ENCODE measurements at regions not wholly inside any gene's neighbourhood (a gene's known extent, or its start where the extent isn't known, plus 50 kb on each side); places are given as distances from the start of the nearest gene placed in this dataset.

DNA sequence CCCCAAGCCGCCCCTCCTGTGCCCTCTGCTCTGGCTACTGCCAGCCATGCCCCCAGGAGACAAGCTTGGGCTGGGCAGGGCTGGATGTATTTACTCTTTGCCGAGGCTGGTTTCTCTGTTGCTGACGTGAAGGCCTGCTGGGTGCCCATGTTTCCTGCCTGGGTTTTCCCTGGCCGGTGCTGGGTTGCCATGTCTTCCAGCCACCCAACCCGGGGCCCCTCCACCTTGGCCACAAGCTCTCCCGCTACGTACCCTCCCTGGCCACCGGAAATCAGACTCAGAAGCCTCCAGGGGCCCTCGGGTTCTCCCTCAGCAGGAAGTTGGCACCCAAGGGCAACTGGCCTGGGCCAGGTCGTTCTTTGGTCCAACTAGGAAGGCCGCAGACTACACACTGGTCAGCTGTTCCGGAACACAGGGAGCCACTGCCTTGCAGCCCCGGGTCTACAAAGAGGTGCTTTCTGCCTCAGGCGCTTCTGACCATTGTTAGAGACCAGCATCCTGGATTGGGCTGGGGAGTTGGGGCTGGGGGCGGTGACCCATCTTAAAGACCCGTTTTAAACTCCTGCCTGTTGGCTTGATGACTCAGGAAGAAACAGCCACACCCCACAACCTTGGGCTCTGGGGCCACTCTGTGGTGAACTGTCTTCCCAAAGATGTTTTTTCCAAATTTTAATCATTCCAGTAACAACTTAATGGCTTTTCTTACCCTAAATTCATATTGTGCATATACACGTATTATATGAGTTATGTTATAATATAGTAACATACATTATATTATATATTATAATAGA is 71.2 kb upstream of the RUNX3 start:
- Mint-ChIP-seq H3K9me3 (peaks cover 9% of the 10 kb centered on the region), H3K27me3 (no peaks in the 10 kb centered on the region), H3K36me3 (ENCODE audit: low read depth) (peaks cover 8% of the 10 kb centered on the region), H3K27ac (peak overlapping the region; percentile 88), H3K4me3 (peak overlapping the region; percentile 15), H3K4me1 (peaks cover 59% of the 10 kb centered on the region)
- no peak for DNase-seq
- intact Hi-C loops (cut with micrococcal nuclease) = no loop called here

GRCh38 chr1:24999906-25000305 is 69.8 kb upstream of the RUNX3 start:
- H3K9me3 Mint-ChIP-seq = peaks cover 9% of the 10 kb centered on the region
- H3K36me3 Mint-ChIP-seq (ENCODE audit: low read depth) = peaks cover 8% of the 10 kb centered on the region
- H3K4me1 Mint-ChIP-seq = peaks cover 64% of the 10 kb centered on the region
- H3K27ac Mint-ChIP-seq = peak overlapping the region; percentile 70
- no peak for DNase-seq
- no peaks in the 10 kb centered on the region for H3K27me3 Mint-ChIP-seq
- intact Hi-C loops (cut with micrococcal nuclease) = no loop called here
- no peak overlapping the region for H3K4me3 Mint-ChIP-seq

DNA sequence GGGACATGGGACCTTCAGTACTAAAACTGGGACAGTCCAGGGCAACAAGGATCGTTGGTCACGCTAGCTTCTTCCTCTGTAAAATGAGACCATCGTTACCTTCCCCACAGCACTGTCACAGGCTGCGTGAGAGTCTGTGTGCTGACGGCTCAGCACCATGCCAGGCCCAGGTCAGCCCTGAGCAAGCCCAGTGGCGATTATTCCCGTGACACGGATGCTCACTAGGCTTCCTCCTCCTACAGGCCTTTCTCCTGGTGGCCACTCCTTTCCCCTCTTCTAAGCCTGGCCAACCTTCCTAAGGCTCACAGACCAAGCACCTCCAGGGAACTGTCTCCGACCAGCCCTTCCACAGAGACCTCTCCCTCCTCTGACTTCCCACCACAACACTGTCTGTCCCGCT is 69.3 kb upstream of the RUNX3 start:
- no peak for DNase-seq
- H3K27ac Mint-ChIP-seq = peak overlapping the region; percentile 70
- peaks cover 9% of the 10 kb centered on the region for H3K9me3 Mint-ChIP-seq
- H3K4me1 Mint-ChIP-seq = peaks cover 63% of the 10 kb centered on the region
- intact Hi-C loops (cut with micrococcal nuclease) = no loop called here
- no peak overlapping the region for H3K4me3 Mint-ChIP-seq
- H3K27me3 Mint-ChIP-seq = no peaks in the 10 kb centered on the region
- peaks cover 8% of the 10 kb centered on the region for H3K36me3 Mint-ChIP-seq (ENCODE audit: low read depth)

- H3K4me3 Mint-ChIP-seq = no peak overlapping the region
- peaks cover 9% of the 10 kb centered on the region for H3K9me3 Mint-ChIP-seq
- intact Hi-C loops (cut with micrococcal nuclease) = no loop called here
- no peaks in the 10 kb centered on the region for H3K27me3 Mint-ChIP-seq
- H3K4me1 Mint-ChIP-seq = peaks cover 65% of the 10 kb centered on the region
- peaks cover 8% of the 10 kb centered on the region for H3K36me3 Mint-ChIP-seq (ENCODE audit: low read depth)
- H3K27ac Mint-ChIP-seq = peak overlapping the region; percentile 70
- no peak for DNase-seq
Observed at GRCh38 chr1:24998563-24999245, 68.6 kb upstream of the RUNX3 start.

GRCh38 chr1:24996983-24997893 is 67.2 kb upstream of the RUNX3 start:
- no peaks in the 10 kb centered on the region for H3K27me3 Mint-ChIP-seq
- H3K9me3 Mint-ChIP-seq = peaks cover 9% of the 10 kb centered on the region
- no peak overlapping the region for H3K4me3 Mint-ChIP-seq
- intact Hi-C loops (cut with micrococcal nuclease) = no loop called here
- no peak for DNase-seq
- peaks cover 66% of the 10 kb centered on the region for H3K4me1 Mint-ChIP-seq
- H3K27ac Mint-ChIP-seq = peak overlapping the region; percentile 70
- H3K36me3 Mint-ChIP-seq (ENCODE audit: low read depth) = peaks cover 8% of the 10 kb centered on the region

DNA sequence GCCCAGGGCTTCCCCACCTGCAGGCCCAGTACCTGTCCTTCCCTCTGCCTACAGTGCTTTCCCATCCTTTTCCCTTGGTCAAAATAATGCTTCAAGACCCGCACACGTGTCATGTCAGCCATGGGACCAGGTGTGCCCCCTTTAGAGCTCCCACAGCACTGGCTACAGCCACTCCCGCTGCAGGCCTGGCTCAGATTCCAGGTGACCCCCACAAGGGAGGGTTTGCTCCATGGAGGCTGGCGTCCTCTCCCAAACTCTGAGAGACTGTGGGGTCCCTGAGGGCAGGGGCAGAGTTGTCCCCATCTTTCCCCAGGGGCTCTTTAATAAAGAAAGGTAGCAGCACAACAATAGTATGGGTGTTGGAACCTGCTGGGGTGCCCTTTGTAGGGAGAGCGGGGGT is 66.4 kb upstream of the RUNX3 start:
- Mint-ChIP-seq H3K9me3 (peaks cover 9% of the 10 kb centered on the region), H3K4me1 (peaks cover 70% of the 10 kb centered on the region), H3K4me3 (no peak overlapping the region), H3K36me3 (ENCODE audit: low read depth) (peaks cover 8% of the 10 kb centered on the region), H3K27me3 (no peaks in the 10 kb centered on the region), H3K27ac (peak overlapping the region; percentile 70)
- intact Hi-C loops (cut with micrococcal nuclease) = no loop called here
- no peak for DNase-seq

- Mint-ChIP-seq H3K9me3 (peaks cover 9% of the 10 kb centered on the region), H3K4me3 (no peak overlapping the region), H3K36me3 (ENCODE audit: low read depth) (peaks cover 8% of the 10 kb centered on the region), H3K4me1 (peaks cover 69% of the 10 kb centered on the region), H3K27me3 (no peaks in the 10 kb centered on the region), H3K27ac (peak overlapping the region; percentile 64)
- intact Hi-C loops (cut with micrococcal nuclease) = no loop called here
- DNase-seq = no peak
Observed at GRCh38 chr1:24995661-24996060, 65.6 kb upstream of the RUNX3 start.

- Mint-ChIP-seq H3K9me3 (peaks cover 9% of the 10 kb centered on the region), H3K27me3 (no peaks in the 10 kb centered on the region), H3K36me3 (ENCODE audit: low read depth) (peaks cover 8% of the 10 kb centered on the region), H3K4me3 (no peak overlapping the region), H3K4me1 (peaks cover 73% of the 10 kb centered on the region), H3K27ac (peak overlapping the region; percentile 68)
- DNase-seq = no peak
- intact Hi-C loops (cut with micrococcal nuclease) = no loop called here
Observed at GRCh38 chr1:24995140-24995539, 65.1 kb upstream of the RUNX3 start.

- H3K4me3 Mint-ChIP-seq = no peak overlapping the region
- peaks cover 8% of the 10 kb centered on the region for H3K36me3 Mint-ChIP-seq (ENCODE audit: low read depth)
- peaks cover 77% of the 10 kb centered on the region for H3K4me1 Mint-ChIP-seq
- intact Hi-C loops (cut with micrococcal nuclease) = loop anchor here (2.0 kb wide), 3 partner anchors 13 to 37 kb away; no protein-coding TSS in a partner anchor
- H3K9me3 Mint-ChIP-seq = peaks cover 9% of the 10 kb centered on the region
- H3K27ac Mint-ChIP-seq = peak overlapping the region; percentile 49
- H3K27me3 Mint-ChIP-seq = no peaks in the 10 kb centered on the region
- no peak for DNase-seq
Observed at GRCh38 chr1:24993871-24994580, 64.0 kb upstream of the RUNX3 start.

DNA sequence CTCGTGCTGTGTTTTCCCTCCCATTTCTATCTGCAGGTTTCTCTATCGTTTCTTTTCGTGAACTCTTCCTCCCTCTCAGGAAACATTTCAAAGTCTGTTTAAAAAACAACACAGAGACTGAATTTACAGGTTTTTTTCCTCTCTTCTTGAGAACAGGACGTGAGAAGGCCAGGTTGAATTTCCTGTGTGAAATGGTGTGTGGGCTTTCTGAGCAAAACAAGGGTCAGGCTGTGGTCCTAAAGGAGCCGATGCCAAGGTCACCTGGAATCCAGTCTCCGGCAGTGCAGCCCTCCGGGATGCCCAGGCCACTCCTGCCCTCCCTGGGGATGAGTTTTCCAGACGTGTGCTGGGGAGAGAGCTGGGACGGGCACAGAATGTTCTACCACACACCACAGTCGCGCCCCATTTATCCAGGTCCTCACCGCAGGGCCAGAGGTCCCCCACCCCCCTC is 62.7 kb upstream of the RUNX3 start:
- Mint-ChIP-seq H3K4me3 (peak overlapping the region; percentile 83), H3K36me3 (ENCODE audit: low read depth) (peaks cover 11% of the 10 kb centered on the region), H3K4me1 (peaks cover 84% of the 10 kb centered on the region), H3K27ac (peak overlapping the region; percentile 100), H3K9me3 (peaks cover 9% of the 10 kb centered on the region), H3K27me3 (no peaks in the 10 kb centered on the region)
- intact Hi-C loops (cut with micrococcal nuclease) = loop anchor here (2.0 kb wide), 3 partner anchors 14 to 38 kb away; no protein-coding TSS in a partner anchor
- DNase-seq = peak; percentile 80

- intact Hi-C loops (cut with micrococcal nuclease) = loop anchor here (2.0 kb wide), 3 partner anchors 15 to 39 kb away; no protein-coding TSS in a partner anchor
- DNase-seq = no peak
- H3K27me3 Mint-ChIP-seq = no peaks in the 10 kb centered on the region
- peak overlapping the region; percentile 100 for H3K27ac Mint-ChIP-seq
- H3K4me1 Mint-ChIP-seq = peaks cover 86% of the 10 kb centered on the region
- H3K4me3 Mint-ChIP-seq = peak overlapping the region; percentile 83
- peaks cover 9% of the 10 kb centered on the region for H3K36me3 Mint-ChIP-seq (ENCODE audit: low read depth)
- peaks cover 8% of the 10 kb centered on the region for H3K9me3 Mint-ChIP-seq
Observed at GRCh38 chr1:24992124-24992760, 62.2 kb upstream of the RUNX3 start.

GRCh38 chr1:24991697-24992096 is 61.6 kb upstream of the RUNX3 start:
- intact Hi-C loops (cut with micrococcal nuclease) = loop anchor here (2.0 kb wide), 4 partner anchors 15 to 39 kb away; no protein-coding TSS in a partner anchor
- H3K4me1 Mint-ChIP-seq = peaks cover 81% of the 10 kb centered on the region
- H3K36me3 Mint-ChIP-seq (ENCODE audit: low read depth) = peaks cover 4% of the 10 kb centered on the region
- peaks cover 2% of the 10 kb centered on the region for H3K9me3 Mint-ChIP-seq
- no peak for DNase-seq
- H3K27me3 Mint-ChIP-seq = no peaks in the 10 kb centered on the region
- H3K4me3 Mint-ChIP-seq = peak overlapping the region; percentile 83
- peak overlapping the region; percentile 100 for H3K27ac Mint-ChIP-seq

Data from activated CD4-positive, alpha-beta T cell treated with anti-CD3 and anti-CD28 coated beads, Interleukin-2, amount 10 ng/mL, durations not matched to agents 24 days and 14 days (primary cell).